RPMI7951 (cell line): ENCODE measurements at regions not wholly inside any gene's neighbourhood (a gene's known extent, or its start where the extent isn't known, plus 50 kb on each side); places are given as distances from the start of the nearest gene placed in this dataset.
A peak's percentile ranks its signal among the peaks of the same experiment; 100 is the strongest.

Source experiments
- DNase-seq: peaks from one replicate; pipeline ENCODE4 v3.0.0-alpha.2; 2012; ENCODE audit warnings: low read depth

- DNase-seq = no peak
Measured at GRCh38 chr13:71087006-71087405, 780.0 kb downstream of the DACH1 start.

- DNase-seq = no peak
Measured at GRCh38 chr13:71082631-71083030, 784.4 kb downstream of the DACH1 start.

- peak; percentile 1 for DNase-seq
Measured at GRCh38 chr13:71079638-71080037, 787.4 kb downstream of the DACH1 start.

- DNase-seq = no peak
Measured at GRCh38 chr13:71068041-71068440, 799.0 kb downstream of the DACH1 start.

GRCh38 chr13:71067165-71067815, 799.7 kb downstream of the DACH1 start:
- no peak for DNase-seq

GRCh38 chr13:71056581-71056980, 810.4 kb downstream of the DACH1 start:
- no peak for DNase-seq

GRCh38 chr13:71055644-71056043, 811.4 kb downstream of the DACH1 start:
- no peak for DNase-seq

GRCh38 chr13:71055047-71055446, 812.0 kb downstream of the DACH1 start:
- no peak for DNase-seq

- no peak for DNase-seq
Measured at GRCh38 chr13:71054358-71054757, 812.6 kb downstream of the DACH1 start.

GRCh38 chr13:71051573-71051972, 815.4 kb downstream of the DACH1 start:
- DNase-seq = no peak

GRCh38 chr13:71046360-71047079, 820.5 kb downstream of the DACH1 start:
- DNase-seq = no peak

GRCh38 chr13:71045101-71045500, 821.9 kb downstream of the DACH1 start:
- no peak for DNase-seq

- no peak for DNase-seq
Measured at GRCh38 chr13:71039440-71039839, 827.6 kb downstream of the DACH1 start.

- DNase-seq = no peak
Measured at GRCh38 chr13:71034018-71034417, 833.0 kb downstream of the DACH1 start.

- no peak for DNase-seq
Measured at GRCh38 chr13:71033026-71033425, 834.0 kb downstream of the DACH1 start.

- no peak for DNase-seq
Measured at GRCh38 chr13:71030784-71031183, 836.2 kb downstream of the DACH1 start.

- DNase-seq = no peak
Measured at GRCh38 chr13:71028884-71029283, 838.1 kb downstream of the DACH1 start.

GRCh38 chr13:71021825-71022422, 845.1 kb downstream of the DACH1 start:
- DNase-seq = peak; percentile 55

GRCh38 chr13:71018995-71019394, 848.0 kb downstream of the DACH1 start:
- no peak for DNase-seq

GRCh38 chr13:71018544-71018943, 848.5 kb downstream of the DACH1 start:
- DNase-seq = no peak

GRCh38 chr13:71017607-71018006, 849.4 kb downstream of the DACH1 start:
- DNase-seq = no peak

- no peak for DNase-seq
Measured at GRCh38 chr13:71015516-71015915, 851.5 kb downstream of the DACH1 start.

- DNase-seq = peak; percentile 34
Measured at GRCh38 chr13:71015021-71015420, 852.0 kb downstream of the DACH1 start.
